GM21515 (cell line): ENCODE measurements at regions not wholly inside any gene's neighbourhood (a gene's known extent, or its start where the extent isn't known, plus 50 kb on each side); places are given as distances from the start of the nearest gene placed in this dataset.

Source experiments
- ATAC-seq: cut with Tn5 transposase; IDR thresholded peaks from one replicate; pipeline ENCODE4 v1.9.1; 2021; ENCODE audit not compliant: unreplicated experiment

- ATAC-seq, result no peak
These were observed 1210.3 kb upstream of the ZEB2 start for GRCh38 chr2:145729993-145730770.

GRCh38 chr2:145729481-145729880 is 1209.6 kb upstream of the ZEB2 start:
- ATAC-seq, result no peak

GRCh38 chr2:145728511-145728910 is 1208.6 kb upstream of the ZEB2 start:
- no peak for ATAC-seq

- ATAC-seq, result no peak
These were observed 1206.0 kb upstream of the ZEB2 start for GRCh38 chr2:145725876-145726275.

GRCh38 chr2:145724311-145724898 is 1204.5 kb upstream of the ZEB2 start:
- no peak for ATAC-seq

- no peak for ATAC-seq
These were observed 1204.0 kb upstream of the ZEB2 start for GRCh38 chr2:145723872-145724271.

- no peak for ATAC-seq
These were observed 1201.8 kb upstream of the ZEB2 start for GRCh38 chr2:145721681-145722080.

GRCh38 chr2:145715601-145716000 is 1195.7 kb upstream of the ZEB2 start:
- ATAC-seq, result no peak

- no peak for ATAC-seq
These were observed 1190.4 kb upstream of the ZEB2 start for GRCh38 chr2:145710303-145710702.

GRCh38 chr2:145702305-145702704 is 1182.4 kb upstream of the ZEB2 start:
- no peak for ATAC-seq

- peak; percentile 74 for ATAC-seq
These were observed 1173.1 kb upstream of the ZEB2 start for GRCh38 chr2:145692971-145693478.

- no peak for ATAC-seq
These were observed 1171.7 kb upstream of the ZEB2 start for GRCh38 chr2:145691659-145692058.

- ATAC-seq, result no peak
These were observed 1170.4 kb upstream of the ZEB2 start for GRCh38 chr2:145690183-145690778.

GRCh38 chr2:145689277-145689676 is 1169.4 kb upstream of the ZEB2 start:
- no peak for ATAC-seq

- ATAC-seq, result no peak
These were observed 1168.2 kb upstream of the ZEB2 start for GRCh38 chr2:145688156-145688555.

GRCh38 chr2:145687442-145688134 is 1167.7 kb upstream of the ZEB2 start:
- no peak for ATAC-seq

- ATAC-seq, result no peak
These were observed 1165.6 kb upstream of the ZEB2 start for GRCh38 chr2:145685383-145686050.

- no peak for ATAC-seq
These were observed 1162.7 kb upstream of the ZEB2 start for GRCh38 chr2:145682546-145683157.

GRCh38 chr2:145680276-145680675 is 1160.4 kb upstream of the ZEB2 start:
- no peak for ATAC-seq

GRCh38 chr2:145677371-145677770 is 1157.5 kb upstream of the ZEB2 start:
- no peak for ATAC-seq

- no peak for ATAC-seq
These were observed 1154.8 kb upstream of the ZEB2 start for GRCh38 chr2:145674705-145675104.
